Transverse colon (tissue), 4 donors: ENCODE measurements at regions not wholly inside any gene's neighbourhood (a gene's known extent, or its start where the extent isn't known, plus 50 kb on each side); places are given as distances from the start of the nearest gene placed in this dataset.

Experiments used
- DNase-seq: peaks from one replicate; pipeline ENCODE4 v3.0.0-alpha.2; 2019
- H3K27ac ChIP-seq, 4 donors: fragments of 200-600 bp; sonication (generic); 2 replicates each; pipeline ENCODE4 v1.5.1; 2016 to 2018; ENCODE audit warnings: inconsistent platforms in 4 of 4
- H3K27me3 ChIP-seq: fragments of 200-600 bp; sonication (generic); 2 replicates; pipeline ENCODE4 v1.5.1; 2017; ENCODE audit warnings: inconsistent platforms
- H3K36me3 ChIP-seq, 4 donors: fragments of 200-600 bp; sonication (generic); 2 replicates each; pipeline ENCODE4 v1.5.1; 2017 to 2019; ENCODE audit warnings: inconsistent platforms in 4 of 4
- H3K4me1 ChIP-seq, 4 donors: fragments of 200-600 bp; sonication (generic); 2 replicates each; pipeline ENCODE4 v1.5.1; 2017 to 2020; ENCODE audit warnings: inconsistent platforms in 4 of 4
- H3K4me3 ChIP-seq, 4 donors: fragments of 200-600 bp; sonication (generic); 1 replicate in 1 of 4; 2 replicates in 3 of 4; pipeline versions ENCODE4 v1.5.1 to v1.6.1; 2017 to 2019; ENCODE audit warnings: inconsistent platforms in 4 of 4
- H3K9me3 ChIP-seq, 2 donors: fragments of 200-600 bp; sonication (generic); 2 replicates each; pipeline ENCODE4 v1.5.1; 2017 to 2019; ENCODE audit warnings: inconsistent platforms in 2 of 2
- EP300 ChIP-seq: sonication (generic); formaldehyde crosslinking; IDR thresholded peaks from one replicate; pipeline ENCODE4 v1.6.1; 2017; ENCODE audit warnings: antibody characterized with exemption, low read depth
- POLR2A ChIP-seq: fragments of 450-650 bp; IDR thresholded peaks from one replicate; pipeline ENCODE4 v1.6.1; 2016; ENCODE audit warnings: antibody characterized with exemption, mild to moderate bottlenecking, moderate library complexity
- POLR2AphosphoS5 ChIP-seq, 3 donors: sonication (generic); formaldehyde crosslinking; IDR thresholded peaks; one replicate each; pipeline ENCODE4 v1.6.1; 2016; ENCODE audit warnings: antibody characterized with exemption in 3 of 3
- WGBS, 2 donors: methylation state at CpG; one replicate each; pipeline ENCODE4 v1.1.5; 2018; ENCODE audit warnings: low coverage in 1 of 2; 5-methylcytosine and 5-hydroxymethylcytosine counted together
- in situ Hi-C, 4 donors: fragments of 200-750 bp; cut with MboI; loops; one replicate each; pipeline versions ENCODE4 v1.15.0 to v1.15.1; 2017; ENCODE audit warnings: low sequenced_read_pairs in 3 of 4, low pct_ligation_motif_present in 1 of 4, low pct_unique_long_range_greater_than_20kb in 1 of 4
- intact Hi-C: fragments of 100-400 bp; cut with DNase I; formaldehyde crosslinking; loops from one replicate; pipeline ENCODE4 v1.15.1; 2023; ENCODE audit warnings: low total_unique reads
- TF ChIP-seq, protein P1 (sequence below), 5 experiments: fragments of 200-600 bp in 3 of 5; fragments of 450-650 bp in 2 of 5; sonication (generic) in 3 of 5; IDR thresholded peaks; 1 replicate in 2 of 5; 2 replicates in 3 of 5; pipeline ENCODE4 v1.5.1; 2016 to 2017; ENCODE audit warnings: antibody characterized with exemption in 5 of 5, inconsistent platforms in 3 of 5, mild to moderate bottlenecking in 2 of 5, moderate library complexity in 1 of 5

DNA sequence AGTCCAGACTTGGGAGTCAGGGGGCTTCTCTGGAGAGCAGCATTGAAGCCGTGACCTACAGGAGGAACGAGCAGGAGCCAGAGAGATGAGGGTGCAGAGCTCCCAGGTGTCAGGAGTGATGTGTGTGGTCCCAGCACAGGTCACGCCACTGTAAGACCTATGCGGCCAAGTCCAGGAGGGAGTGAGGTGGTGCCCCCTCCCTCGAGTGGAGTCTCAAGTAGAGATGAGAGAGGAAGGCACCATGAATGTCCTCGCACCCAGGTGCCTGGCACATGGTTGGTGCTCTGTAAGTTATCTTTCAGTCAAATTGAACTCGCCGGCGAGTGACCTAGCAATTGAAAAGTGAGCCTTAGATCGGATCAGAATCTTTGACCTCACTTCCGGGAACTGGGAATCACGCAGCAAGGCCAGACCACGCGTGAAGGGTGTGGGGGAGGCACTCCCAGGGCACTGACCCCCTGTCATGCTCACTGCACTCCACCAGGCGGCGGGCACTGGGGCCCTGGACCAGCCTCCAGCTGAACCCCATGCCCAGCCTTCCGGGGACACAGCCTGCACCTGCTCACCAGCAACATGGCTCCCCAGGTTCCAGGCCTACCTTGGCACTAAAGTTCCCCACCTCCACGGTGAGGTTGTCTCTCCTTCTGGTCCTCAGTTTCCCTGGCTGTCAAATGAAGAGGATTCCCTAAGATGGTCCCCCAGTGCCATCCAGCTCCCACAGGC lies 127.4 kb downstream of the HMX1 start:
- no peak for TF ChIP-seq POLR2A
- TF ChIP-seq, protein P1, sequence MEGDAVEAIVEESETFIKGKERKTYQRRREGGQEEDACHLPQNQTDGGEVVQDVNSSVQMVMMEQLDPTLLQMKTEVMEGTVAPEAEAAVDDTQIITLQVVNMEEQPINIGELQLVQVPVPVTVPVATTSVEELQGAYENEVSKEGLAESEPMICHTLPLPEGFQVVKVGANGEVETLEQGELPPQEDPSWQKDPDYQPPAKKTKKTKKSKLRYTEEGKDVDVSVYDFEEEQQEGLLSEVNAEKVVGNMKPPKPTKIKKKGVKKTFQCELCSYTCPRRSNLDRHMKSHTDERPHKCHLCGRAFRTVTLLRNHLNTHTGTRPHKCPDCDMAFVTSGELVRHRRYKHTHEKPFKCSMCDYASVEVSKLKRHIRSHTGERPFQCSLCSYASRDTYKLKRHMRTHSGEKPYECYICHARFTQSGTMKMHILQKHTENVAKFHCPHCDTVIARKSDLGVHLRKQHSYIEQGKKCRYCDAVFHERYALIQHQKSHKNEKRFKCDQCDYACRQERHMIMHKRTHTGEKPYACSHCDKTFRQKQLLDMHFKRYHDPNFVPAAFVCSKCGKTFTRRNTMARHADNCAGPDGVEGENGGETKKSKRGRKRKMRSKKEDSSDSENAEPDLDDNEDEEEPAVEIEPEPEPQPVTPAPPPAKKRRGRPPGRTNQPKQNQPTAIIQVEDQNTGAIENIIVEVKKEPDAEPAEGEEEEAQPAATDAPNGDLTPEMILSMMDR (IDR thresholded peaks at IDR 0.05): no peak
- TF ChIP-seq EP300: no peak
- TF ChIP-seq POLR2AphosphoS5 (IDR thresholded peaks at IDR 0.05): no peak
- no peaks in the 10 kb centered on the region for H3K9me3 ChIP-seq
- H3K36me3 ChIP-seq: no peaks in the 10 kb centered on the region
- in situ Hi-C loops (no loop called here), intact Hi-C loops (no loop called here)
- no peak overlapping the region for H3K27ac ChIP-seq
- H3K27me3 ChIP-seq: no peaks in the 10 kb centered on the region
- no peaks in the 10 kb centered on the region for H3K4me1 ChIP-seq
- no peak for DNase-seq
- WGBS, 2 donors: 77% methylated on average over 18 of the region's 18 CpGs; no CpG with 5 or more reads in 1 of the 2 donors
- H3K4me3 ChIP-seq: no peak overlapping the region

DNA sequence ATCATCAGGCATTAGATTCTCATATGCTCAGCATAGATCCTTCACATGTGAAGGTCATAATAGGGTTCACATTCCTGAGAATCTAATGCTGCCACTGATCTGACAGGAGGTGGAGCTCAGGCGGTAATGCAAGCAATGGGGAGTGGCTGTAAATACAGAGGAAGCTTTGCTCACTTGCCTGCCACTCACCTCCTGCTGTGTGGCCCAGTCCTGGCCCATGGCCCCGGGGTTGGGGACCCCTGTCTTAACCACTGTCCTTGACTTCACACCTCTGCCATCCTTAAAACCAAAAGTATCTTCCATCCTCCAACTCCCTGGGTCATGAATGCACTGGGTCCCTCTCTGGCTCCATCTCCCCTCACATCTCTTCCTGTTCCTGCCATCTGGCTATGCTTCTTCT lies 129.1 kb downstream of the HMX1 start:
- in situ Hi-C loops (no loop called here), intact Hi-C loops (no loop called here)
- H3K9me3 ChIP-seq: no peaks in the 10 kb centered on the region
- no peaks in the 10 kb centered on the region for H3K36me3 ChIP-seq
- H3K27me3 ChIP-seq: no peaks in the 10 kb centered on the region
- TF ChIP-seq POLR2A (no peak), EP300 (no peak), POLR2AphosphoS5 (IDR thresholded peaks at IDR 0.05) (no peak)
- TF ChIP-seq, protein P1 (IDR thresholded peaks at IDR 0.05): no peak
- H3K27ac ChIP-seq: no peak overlapping the region
- no peak overlapping the region for H3K4me3 ChIP-seq
- no peak for DNase-seq
- 0 to 50% methylated on average over 1 to 2 of the region's 2 CpGs for WGBS, 2 donors
- H3K4me1 ChIP-seq: no peaks in the 10 kb centered on the region

DNA sequence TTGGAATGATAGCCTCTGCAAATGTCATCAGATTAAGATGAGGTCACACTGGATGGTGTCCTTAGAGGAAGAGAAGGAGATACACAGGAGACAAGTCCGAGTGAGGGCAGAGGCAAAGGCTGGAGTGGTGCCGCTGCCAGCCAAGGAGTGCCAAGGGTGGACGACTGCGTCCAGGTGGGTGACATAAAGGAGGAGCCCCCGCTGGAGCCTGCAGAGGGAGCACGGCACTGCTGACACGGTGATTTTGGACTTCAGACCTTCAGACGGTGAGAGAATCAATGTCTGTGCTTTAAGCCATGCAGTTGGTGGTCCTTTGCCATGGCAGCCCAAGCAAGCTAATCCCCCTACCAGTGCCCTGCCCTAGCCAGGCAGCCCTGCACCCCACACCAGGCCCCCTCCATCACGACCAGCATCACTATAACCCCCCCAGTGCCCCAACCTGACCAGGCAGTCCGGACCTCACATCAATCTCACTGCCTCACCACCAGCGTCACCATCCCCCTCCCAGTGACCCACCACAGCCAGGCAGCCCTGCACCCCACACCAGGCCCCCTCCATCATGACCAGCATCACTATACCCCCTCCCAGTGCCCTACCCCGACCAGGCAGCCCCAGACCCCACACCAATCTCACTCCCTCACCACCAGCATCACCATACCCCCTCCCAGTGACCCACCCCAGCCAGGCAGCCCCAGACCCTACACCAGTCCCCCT lies 130.0 kb downstream of the HMX1 start:
- no peak for DNase-seq
- H3K4me1 ChIP-seq: no peaks in the 10 kb centered on the region
- intact Hi-C loops: no loop called here
- no peak overlapping the region for H3K4me3 ChIP-seq
- H3K27ac ChIP-seq: no peak overlapping the region
- in situ Hi-C loops: no loop called here
- no peaks in the 10 kb centered on the region for H3K9me3 ChIP-seq
- H3K36me3 ChIP-seq: no peaks in the 10 kb centered on the region
- TF ChIP-seq EP300 (no peak), POLR2A (no peak), POLR2AphosphoS5 (IDR thresholded peaks at IDR 0.05) (no peak)
- TF ChIP-seq, protein P1 (IDR thresholded peaks at IDR 0.05): no peak
- H3K27me3 ChIP-seq: no peaks in the 10 kb centered on the region
- 70 to 73% methylated on average over 7 to 12 of the region's 12 CpGs for WGBS, 2 donors

DNA sequence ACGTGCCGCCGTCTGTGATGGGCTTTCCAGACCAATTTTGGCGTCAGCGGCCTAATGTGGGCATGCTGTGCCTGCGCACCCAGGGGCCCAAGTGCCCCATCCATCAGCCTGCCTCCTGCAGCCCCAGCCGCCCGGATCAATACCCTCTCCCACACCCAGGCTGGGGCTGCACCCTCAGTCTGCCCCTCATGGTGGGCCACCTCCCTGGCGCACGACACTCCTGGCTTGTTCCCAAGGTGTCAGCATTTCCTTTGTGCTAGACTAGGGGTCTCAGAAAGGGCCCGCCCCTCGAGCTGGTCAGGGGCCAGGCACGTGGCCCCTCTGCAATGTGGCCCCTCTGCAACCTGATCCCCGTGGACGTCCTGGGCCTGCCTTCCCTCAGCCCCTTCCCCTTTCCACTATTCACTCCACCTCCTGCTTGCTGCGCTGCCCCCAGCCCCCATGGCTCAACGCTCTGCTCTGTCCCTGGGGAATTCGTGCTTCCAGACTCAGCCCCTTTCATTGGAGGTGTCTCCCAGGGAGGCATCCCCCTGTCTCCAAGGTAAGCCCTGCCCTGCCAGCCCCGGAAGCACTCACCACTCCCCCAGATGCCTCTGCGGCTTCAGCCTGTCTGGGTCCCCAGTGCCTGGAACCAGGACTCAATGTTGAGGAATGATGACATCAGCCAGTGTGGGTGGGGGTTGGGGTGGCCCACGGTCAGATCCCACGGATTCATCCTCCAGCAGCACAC lies 130.8 kb downstream of the HMX1 start:
- TF ChIP-seq POLR2AphosphoS5 (IDR thresholded peaks at IDR 0.05): no peak
- TF ChIP-seq, protein P1 (IDR thresholded peaks at IDR 0.05): no peak
- no peak for TF ChIP-seq EP300
- no peak for TF ChIP-seq POLR2A

More for the DNA sequence above, 130.8 kb downstream of the HMX1 start:
- Histone ChIP-seq H3K36me3 (no peaks in the 10 kb centered on the region), H3K27ac (no peak overlapping the region), H3K9me3 (no peaks in the 10 kb centered on the region), H3K27me3 (no peaks in the 10 kb centered on the region), H3K4me1 (no peaks in the 10 kb centered on the region), H3K4me3 (no peak overlapping the region)
- no peak for DNase-seq
- intact Hi-C loops (no loop called here), in situ Hi-C loops (no loop called here)
- 60 to 71% methylated on average over 3 to 22 of the region's 22 CpGs for WGBS, 2 donors
